ENCODE measurements at regions not wholly inside any gene's neighbourhood (a gene's known extent, or its start where the extent isn't known, plus 50 kb on each side); places are given as distances from the start of the nearest gene placed in this dataset.

DNA sequence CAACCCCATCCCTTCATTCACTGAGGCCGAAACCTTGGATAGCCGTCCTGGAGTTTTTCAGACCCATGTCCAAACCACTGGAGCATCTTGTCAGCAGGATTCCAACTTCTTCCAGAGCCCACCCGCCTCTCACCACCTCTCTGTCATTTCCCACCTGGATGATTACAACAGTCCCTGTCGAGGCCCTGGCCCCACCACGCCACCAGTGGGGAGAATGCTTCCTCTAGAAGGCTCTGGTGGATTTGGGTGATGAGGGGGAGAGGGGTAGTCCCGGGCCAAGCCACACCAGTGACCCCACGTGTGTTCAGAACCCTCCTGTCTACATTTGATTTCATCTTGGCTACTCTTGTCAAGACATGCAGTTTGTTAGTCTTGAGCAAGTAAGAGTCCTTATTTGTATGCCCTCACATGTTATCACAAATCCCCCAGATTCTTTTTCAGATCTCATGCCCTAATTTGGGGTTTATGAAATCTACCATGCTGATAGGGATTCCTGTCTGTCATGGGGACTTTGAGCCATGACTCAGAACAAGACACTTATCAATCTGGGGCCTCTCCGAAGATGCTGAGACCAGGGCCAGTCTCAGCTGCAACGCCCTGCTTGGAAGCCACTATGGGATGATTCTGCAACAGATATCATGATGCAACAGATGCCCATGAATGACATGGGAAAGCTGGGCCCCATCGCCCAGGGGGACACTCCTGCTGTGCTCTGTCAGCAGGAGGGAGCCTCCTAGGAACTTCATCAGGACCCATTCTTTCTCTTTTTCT lies 186.1 kb downstream of the ZFP36L2 start:
- Histone ChIP-seq H4K8ac (ENCODE audit: low read depth, low read length) (no peak overlapping the region), H4K91ac (ENCODE audit: low read depth, low read length, poor library complexity) (no peak overlapping the region), H3K14ac (ENCODE audit: low read length) (no peak overlapping the region), H2BK15ac (ENCODE audit: low read length) (peak overlapping the region; percentile 77), H3K36me3 (replicated peaks in 1 of 2; ENCODE audit: control insufficient read depth in 2 of 2, insufficient read depth in 2 of 2, low read length in 2 of 2) (no peaks in the 10 kb centered on the region), H3K9ac (ENCODE audit: low read depth, low read length, poor library complexity) (no peak overlapping the region), H3K4me2 (ENCODE audit: insufficient read depth, low read length, poor library complexity, severe bottlenecking) (no peak overlapping the region), H2AFZ (ENCODE audit: low read length) (no peak overlapping the region), H3K18ac (ENCODE audit: low read length) (peak overlapping the region; percentile 77), H3K4ac (ENCODE audit: low read length) (peak overlapping the region; percentile 86), H3K9me3 (replicated peaks in 1 of 2; ENCODE audit: control insufficient read depth in 2 of 2, insufficient read depth in 1 of 2, low read depth in 1 of 2, low read length in 2 of 2) (no peaks in the 10 kb centered on the region), H2BK120ac (ENCODE audit: low read depth, low read length) (peak overlapping the region; percentile 85), H3K27me3 (ENCODE audit: control insufficient read depth in 3 of 3, insufficient read depth in 3 of 3, low read depth in 1 of 3, low read length in 3 of 3) (no peaks in the 10 kb centered on the region), H2AK5ac (ENCODE audit: low read depth, low read length) (no peak overlapping the region), H3K23ac (ENCODE audit: low read depth, low read length, poor library complexity) (no peak overlapping the region), H2BK5ac (ENCODE audit: low read length) (peak overlapping the region; percentile 40), H3K79me1 (ENCODE audit: low read depth, low read length) (no peaks in the 10 kb centered on the region), H3K27ac (replicated peaks; ENCODE audit: low read length) (no peak overlapping the region), H3K4me3 (ENCODE audit: low read length in 2 of 2) (no peak overlapping the region), H2BK12ac (ENCODE audit: low read length) (no peak overlapping the region), H3K4me1 (ENCODE audit: control insufficient read depth in 2 of 2, insufficient read depth in 1 of 2, low read depth in 1 of 2, low read length in 2 of 2) (peaks cover 22 to 24% of the 10 kb centered on the region in 2 donors)
- no peak for DNase-seq (ENCODE audit: low spot score)
- WGBS, 2 donors (ENCODE audit: extremely low coverage in 2 of 2, insufficient read length in 2 of 2, insufficient replicate concordance in 1 of 2): no CpG with 5 or more reads among the region's 10 CpGs

DNA sequence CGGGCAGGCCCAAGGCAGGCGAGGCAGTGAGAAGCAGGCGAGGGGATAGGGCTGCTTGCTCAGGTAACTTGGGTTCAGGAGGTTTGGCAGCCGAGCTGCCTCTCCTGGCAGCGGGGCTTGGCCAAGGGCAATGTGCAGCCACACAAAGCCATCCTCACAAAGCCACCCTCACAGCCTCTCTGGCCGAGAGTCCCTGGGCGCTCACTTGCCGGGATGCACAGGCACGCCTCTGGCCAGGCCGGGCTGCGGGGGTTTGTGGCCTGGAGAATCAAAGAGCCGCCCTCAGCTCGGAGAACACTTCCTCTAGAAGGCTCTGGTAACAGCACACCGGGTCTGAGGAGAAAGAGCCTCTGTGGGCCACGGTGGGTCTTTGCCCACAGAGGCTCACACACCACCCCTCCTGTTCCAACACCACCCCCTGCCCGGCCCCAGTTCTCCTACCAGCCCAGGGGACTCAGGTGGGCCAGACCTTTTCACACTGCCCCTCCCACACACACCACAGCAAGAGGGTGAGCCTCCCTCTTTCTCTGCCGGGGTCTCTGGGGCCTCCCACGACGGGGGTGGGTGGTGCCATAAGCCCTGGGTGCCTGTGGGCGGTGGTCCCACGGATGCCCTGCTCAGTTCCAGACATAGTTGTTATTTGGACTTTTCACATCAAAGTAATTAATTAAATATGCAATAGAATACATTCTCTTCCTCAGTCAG lies 186.9 kb downstream of the ZFP36L2 start:
- Histone ChIP-seq H3K18ac (ENCODE audit: low read length) (peak overlapping the region; percentile 20), H2BK120ac (ENCODE audit: low read depth, low read length) (peak overlapping the region; percentile 85), H3K9me3 (replicated peaks in 1 of 2; ENCODE audit: control insufficient read depth in 2 of 2, insufficient read depth in 1 of 2, low read depth in 1 of 2, low read length in 2 of 2) (no peaks in the 10 kb centered on the region), H2BK12ac (ENCODE audit: low read length) (no peak overlapping the region), H2BK5ac (ENCODE audit: low read length) (peak overlapping the region; percentile 40), H3K14ac (ENCODE audit: low read length) (no peak overlapping the region), H3K4me2 (ENCODE audit: insufficient read depth, low read length, poor library complexity, severe bottlenecking) (no peak overlapping the region), H3K4me1 (ENCODE audit: control insufficient read depth in 2 of 2, insufficient read depth in 1 of 2, low read depth in 1 of 2, low read length in 2 of 2) (peaks cover 21 to 24% of the 10 kb centered on the region in 2 donors), H3K79me1 (ENCODE audit: low read depth, low read length) (no peaks in the 10 kb centered on the region), H2AK5ac (ENCODE audit: low read depth, low read length) (peak overlapping the region; percentile 72), H4K91ac (ENCODE audit: low read depth, low read length, poor library complexity) (peak overlapping the region; percentile 75), H3K27ac (replicated peaks; ENCODE audit: low read length) (no peak overlapping the region), H3K23ac (ENCODE audit: low read depth, low read length, poor library complexity) (peak overlapping the region; percentile 53), H3K4me3 (ENCODE audit: low read length in 2 of 2) (no peak overlapping the region), H4K8ac (ENCODE audit: low read depth, low read length) (no peak overlapping the region), H3K27me3 (ENCODE audit: control insufficient read depth in 3 of 3, insufficient read depth in 3 of 3, low read depth in 1 of 3, low read length in 3 of 3) (no peaks in the 10 kb centered on the region), H3K4ac (ENCODE audit: low read length) (no peak overlapping the region), H3K9ac (ENCODE audit: low read depth, low read length, poor library complexity) (no peak overlapping the region), H2AFZ (ENCODE audit: low read length) (no peak overlapping the region), H2BK15ac (ENCODE audit: low read length) (peak overlapping the region; percentile 77), H3K36me3 (replicated peaks in 1 of 2; ENCODE audit: control insufficient read depth in 2 of 2, insufficient read depth in 2 of 2, low read length in 2 of 2) (no peaks in the 10 kb centered on the region)
- no CpG with 5 or more reads among the region's 21 CpGs for WGBS, 2 donors (ENCODE audit: extremely low coverage in 2 of 2, insufficient read length in 2 of 2, insufficient replicate concordance in 1 of 2)
- no peak for DNase-seq (ENCODE audit: low spot score)

DNA sequence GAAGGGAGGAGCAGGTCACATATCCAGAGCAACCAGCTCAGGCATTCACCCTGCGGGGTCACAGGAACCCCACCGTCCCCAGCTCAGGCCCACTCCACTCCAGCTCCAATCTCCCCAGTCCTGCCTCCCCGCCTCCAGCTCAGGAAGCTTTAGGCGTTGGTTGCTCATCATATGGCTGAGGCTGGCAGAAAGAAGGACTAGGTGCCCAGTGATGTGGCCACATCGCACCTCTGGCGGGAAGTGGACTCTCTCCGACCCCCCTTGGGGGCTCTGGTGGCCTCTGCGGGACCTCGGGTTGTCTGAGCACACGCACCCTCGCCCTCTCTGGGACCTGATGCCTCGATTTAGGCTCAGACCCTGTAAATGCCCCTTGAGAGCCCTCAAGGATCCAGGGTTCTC lies 187.7 kb downstream of the ZFP36L2 start:
- Histone ChIP-seq H2BK120ac (ENCODE audit: low read depth, low read length) (no peak overlapping the region), H3K27me3 (ENCODE audit: control insufficient read depth in 3 of 3, insufficient read depth in 3 of 3, low read depth in 1 of 3, low read length in 3 of 3) (no peaks in the 10 kb centered on the region), H3K4me2 (ENCODE audit: insufficient read depth, low read length, poor library complexity, severe bottlenecking) (no peak overlapping the region), H4K8ac (ENCODE audit: low read depth, low read length) (no peak overlapping the region), H3K36me3 (replicated peaks in 1 of 2; ENCODE audit: control insufficient read depth in 2 of 2, insufficient read depth in 2 of 2, low read length in 2 of 2) (no peaks in the 10 kb centered on the region), H3K23ac (ENCODE audit: low read depth, low read length, poor library complexity) (no peak overlapping the region), H3K14ac (ENCODE audit: low read length) (no peak overlapping the region), H3K9me3 (replicated peaks in 1 of 2; ENCODE audit: control insufficient read depth in 2 of 2, insufficient read depth in 1 of 2, low read depth in 1 of 2, low read length in 2 of 2) (no peaks in the 10 kb centered on the region), H3K4me3 (ENCODE audit: low read length in 2 of 2) (no peak overlapping the region), H2BK12ac (ENCODE audit: low read length) (no peak overlapping the region), H3K4ac (ENCODE audit: low read length) (no peak overlapping the region), H3K4me1 (ENCODE audit: control insufficient read depth in 2 of 2, insufficient read depth in 1 of 2, low read depth in 1 of 2, low read length in 2 of 2) (peaks cover 16 to 18% of the 10 kb centered on the region in 2 donors), H3K9ac (ENCODE audit: low read depth, low read length, poor library complexity) (no peak overlapping the region), H2BK15ac (ENCODE audit: low read length) (peak overlapping the region; percentile 13), H4K91ac (ENCODE audit: low read depth, low read length, poor library complexity) (no peak overlapping the region), H2AFZ (ENCODE audit: low read length) (no peak overlapping the region), H3K27ac (replicated peaks; ENCODE audit: low read length) (no peak overlapping the region), H3K18ac (ENCODE audit: low read length) (peak overlapping the region; percentile 68), H3K79me1 (ENCODE audit: low read depth, low read length) (no peaks in the 10 kb centered on the region), H2AK5ac (ENCODE audit: low read depth, low read length) (peak overlapping the region; percentile 72), H2BK5ac (ENCODE audit: low read length) (no peak overlapping the region)
- WGBS, 2 donors (ENCODE audit: extremely low coverage in 2 of 2, insufficient read length in 2 of 2, insufficient replicate concordance in 1 of 2): no CpG with 5 or more reads among the region's 12 CpGs
- no peak for DNase-seq (ENCODE audit: low spot score)

DNA sequence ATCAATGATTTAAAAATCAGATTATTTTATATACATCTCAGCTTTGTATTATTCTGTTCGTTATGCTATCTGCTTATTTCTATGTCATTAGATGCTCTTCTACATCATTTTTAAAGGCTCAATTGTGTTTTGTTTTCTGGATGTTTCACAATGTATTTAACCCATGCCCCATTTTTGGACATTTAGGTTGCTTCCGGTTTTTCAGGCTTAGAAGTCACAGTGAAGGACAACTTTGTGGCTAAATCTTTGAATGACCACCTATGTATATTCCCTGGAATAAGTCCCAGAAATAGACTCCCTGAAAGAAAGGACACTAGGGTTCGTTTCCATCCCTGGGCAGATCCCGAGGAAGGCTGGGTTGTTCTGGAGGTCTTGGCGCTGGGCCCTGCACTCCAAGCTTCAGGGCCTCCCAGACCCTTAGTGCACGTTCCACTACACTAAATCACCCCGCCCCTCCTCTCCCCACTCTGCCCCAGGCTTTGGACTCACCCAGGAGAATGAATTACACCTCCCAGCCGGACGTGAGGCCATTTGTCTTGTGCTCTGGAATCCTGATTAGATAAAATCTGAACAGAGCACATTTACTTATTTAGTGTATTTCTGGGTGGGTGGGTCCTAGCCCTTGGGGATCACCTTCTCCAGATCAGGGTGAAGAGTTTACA lies 188.2 kb downstream of the ZFP36L2 start:
- H3K4me1 ChIP-seq (ENCODE audit: control insufficient read depth in 2 of 2, insufficient read depth in 1 of 2, low read depth in 1 of 2, low read length in 2 of 2): peaks cover 14% of the 10 kb centered on the region in 2 donors
- no peak overlapping the region for H3K4me2 ChIP-seq (ENCODE audit: insufficient read depth, low read length, poor library complexity, severe bottlenecking)
- no peak overlapping the region for H4K91ac ChIP-seq (ENCODE audit: low read depth, low read length, poor library complexity)
- H3K79me1 ChIP-seq (ENCODE audit: low read depth, low read length): no peaks in the 10 kb centered on the region
- DNase-seq (ENCODE audit: low spot score): no peak
- peak overlapping the region; percentile 13 for H2BK15ac ChIP-seq (ENCODE audit: low read length)
- H3K9ac ChIP-seq (ENCODE audit: low read depth, low read length, poor library complexity): no peak overlapping the region
- WGBS, 2 donors (ENCODE audit: extremely low coverage in 2 of 2, insufficient read length in 2 of 2, insufficient replicate concordance in 1 of 2): no CpG with 5 or more reads among the region's 9 CpGs
- no peak overlapping the region for H3K27ac ChIP-seq (replicated peaks; ENCODE audit: low read length)
- H3K23ac ChIP-seq (ENCODE audit: low read depth, low read length, poor library complexity): no peak overlapping the region
- H3K9me3 ChIP-seq (replicated peaks in 1 of 2; ENCODE audit: control insufficient read depth in 2 of 2, insufficient read depth in 1 of 2, low read depth in 1 of 2, low read length in 2 of 2): no peaks in the 10 kb centered on the region
- H3K4ac ChIP-seq (ENCODE audit: low read length): no peak overlapping the region
- H3K4me3 ChIP-seq (ENCODE audit: low read length in 2 of 2): no peak overlapping the region
- no peak overlapping the region for H2AK5ac ChIP-seq (ENCODE audit: low read depth, low read length)
- no peak overlapping the region for H3K18ac ChIP-seq (ENCODE audit: low read length)
- H2BK120ac ChIP-seq (ENCODE audit: low read depth, low read length): no peak overlapping the region
- no peaks in the 10 kb centered on the region for H3K36me3 ChIP-seq (replicated peaks in 1 of 2; ENCODE audit: control insufficient read depth in 2 of 2, insufficient read depth in 2 of 2, low read length in 2 of 2)
- H2AFZ ChIP-seq (ENCODE audit: low read length): no peak overlapping the region
- no peak overlapping the region for H4K8ac ChIP-seq (ENCODE audit: low read depth, low read length)
- H2BK12ac ChIP-seq (ENCODE audit: low read length): no peak overlapping the region
- no peaks in the 10 kb centered on the region for H3K27me3 ChIP-seq (ENCODE audit: control insufficient read depth in 3 of 3, insufficient read depth in 3 of 3, low read depth in 1 of 3, low read length in 3 of 3)
- H3K14ac ChIP-seq (ENCODE audit: low read length): no peak overlapping the region
- no peak overlapping the region for H2BK5ac ChIP-seq (ENCODE audit: low read length)

All from neuronal stem cell (in vitro differentiated cells).